Keratinocyte (primary cell): ENCODE measurements at regions not wholly inside any gene's neighbourhood (a gene's known extent, or its start where the extent isn't known, plus 50 kb on each side); places are given as distances from the start of the nearest gene placed in this dataset.
"Not testable (repeated sequence)": the region's sequence is repeated elsewhere in the genome, so short reads cannot be mapped to it uniquely, and the experiment has no call there.

ENCODE experiments used
- EZH2 ChIP-seq: IDR thresholded peaks from one replicate; pipeline ENCODE4 v1.6.1; 2012; ENCODE audit warnings: inconsistent platforms, mild to moderate bottlenecking, low read length, moderate library complexity
- TF ChIP-seq, protein P1 (sequence below), 3 experiments: IDR thresholded peaks in 1 of 3; conservative IDR thresholded peaks in 1 of 3; optimal IDR thresholded peaks in 1 of 3; 2 replicates in 2 of 3; 3 replicates in 1 of 3; pipeline versions ENCODE3 to v1.5.1; 2011; ENCODE audit warnings: low read length in 3 of 3, mild to moderate bottlenecking in 3 of 3, moderate library complexity in 2 of 3, control low read depth in 1 of 3, inconsistent platforms in 1 of 3; ENCODE audit not compliant: insufficient read depth in 2 of 3; ENCODE audit errors: extremely low read depth in 1 of 3

GRCh38 chr1:194858811-194859480 lies 1672.5 kb upstream of the B3GALT2 start:
- TF ChIP-seq, protein P1, sequence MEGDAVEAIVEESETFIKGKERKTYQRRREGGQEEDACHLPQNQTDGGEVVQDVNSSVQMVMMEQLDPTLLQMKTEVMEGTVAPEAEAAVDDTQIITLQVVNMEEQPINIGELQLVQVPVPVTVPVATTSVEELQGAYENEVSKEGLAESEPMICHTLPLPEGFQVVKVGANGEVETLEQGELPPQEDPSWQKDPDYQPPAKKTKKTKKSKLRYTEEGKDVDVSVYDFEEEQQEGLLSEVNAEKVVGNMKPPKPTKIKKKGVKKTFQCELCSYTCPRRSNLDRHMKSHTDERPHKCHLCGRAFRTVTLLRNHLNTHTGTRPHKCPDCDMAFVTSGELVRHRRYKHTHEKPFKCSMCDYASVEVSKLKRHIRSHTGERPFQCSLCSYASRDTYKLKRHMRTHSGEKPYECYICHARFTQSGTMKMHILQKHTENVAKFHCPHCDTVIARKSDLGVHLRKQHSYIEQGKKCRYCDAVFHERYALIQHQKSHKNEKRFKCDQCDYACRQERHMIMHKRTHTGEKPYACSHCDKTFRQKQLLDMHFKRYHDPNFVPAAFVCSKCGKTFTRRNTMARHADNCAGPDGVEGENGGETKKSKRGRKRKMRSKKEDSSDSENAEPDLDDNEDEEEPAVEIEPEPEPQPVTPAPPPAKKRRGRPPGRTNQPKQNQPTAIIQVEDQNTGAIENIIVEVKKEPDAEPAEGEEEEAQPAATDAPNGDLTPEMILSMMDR (optimal IDR thresholded peaks at IDR 0.05 in 1 of 3, IDR thresholded peaks at IDR 0.05 in 1 of 3, conservative IDR thresholded peaks at IDR 0.05 in 1 of 3; ENCODE audit: extremely low read depth in 1 of 3, insufficient read depth in 2 of 3, low read length in 3 of 3): not testable (repeated sequence)
- TF ChIP-seq EZH2: not testable (repeated sequence)
